ENCODE measurements at regions not wholly inside any gene's neighbourhood (a gene's known extent, or its start where the extent isn't known, plus 50 kb on each side); places are given as distances from the start of the nearest gene placed in this dataset.

- TF ChIP-seq POLR2AphosphoS5 (IDR thresholded peaks at IDR 0.05; ENCODE audit: low read depth, low read length) (no peak), REST (IDR thresholded peaks at IDR 0.05; ENCODE audit: insufficient read depth in 1 of 2, low read depth in 2 of 2, low read length in 2 of 2) (no peak)
Measured at GRCh38 chr16:64121473-64121872, 1000.4 kb downstream of the CDH11 start.

Measured in PFSK-1 (cell line).